ENCODE measurements at regions not wholly inside any gene's neighbourhood (a gene's known extent, or its start where the extent isn't known, plus 50 kb on each side); places are given as distances from the start of the nearest gene placed in this dataset.

GRCh38 chr2:129299756-129300155 lies 679.7 kb upstream of the RAB6C start:
- Histone ChIP-seq H3K4me3 (ENCODE audit: low read length) (no peak overlapping the region), H3K79me2 (ENCODE audit: low read length) (no peaks in the 10 kb centered on the region), H3K36me3 (replicated peaks; ENCODE audit: low read depth, low read length) (no peaks in the 10 kb centered on the region), H3K9ac (ENCODE audit: low read length) (no peak overlapping the region), H3K27me3 (ENCODE audit: low read depth, low read length) (no peaks in the 10 kb centered on the region; the same call in 1 of the 2 replicates), H2AFZ (ENCODE audit: low read depth, low read length) (no peak overlapping the region), H3K9me3 (ENCODE audit: insufficient read depth, low read length) (no peaks in the 10 kb centered on the region), H4K20me1 (ENCODE audit: insufficient read depth, low read length) (no peaks in the 10 kb centered on the region), H3K4me2 (ENCODE audit: low read length) (no peak overlapping the region), H3K4me1 (ENCODE audit: low read length) (no peaks in the 10 kb centered on the region), H3K27ac (ENCODE audit: low read length) (no peak overlapping the region)
- TF ChIP-seq EZH2phosphoT487 (IDR thresholded peaks at IDR 0.05; ENCODE audit: low read depth), result no peak
- TF ChIP-seq CTCF (IDR thresholded peaks at IDR 0.05; ENCODE audit: low read depth, low read length), result no peak

- H3K4me1 ChIP-seq (ENCODE audit: low read length), result no peaks in the 10 kb centered on the region
- H3K4me2 ChIP-seq (ENCODE audit: low read length), result no peak overlapping the region
- no peak overlapping the region for H2AFZ ChIP-seq (ENCODE audit: low read depth, low read length)
- H3K9me3 ChIP-seq (ENCODE audit: insufficient read depth, low read length), result no peaks in the 10 kb centered on the region
- H3K9ac ChIP-seq (ENCODE audit: low read length), result no peak overlapping the region
- H3K27me3 ChIP-seq (ENCODE audit: low read depth, low read length), result no peaks in the 10 kb centered on the region; the same call in 1 of the 2 replicates
- no peak overlapping the region for H3K4me3 ChIP-seq (ENCODE audit: low read length)
- no peak overlapping the region for H3K27ac ChIP-seq (ENCODE audit: low read length)
- TF ChIP-seq CTCF (IDR thresholded peaks at IDR 0.05; ENCODE audit: low read depth, low read length) (no peak), EZH2phosphoT487 (IDR thresholded peaks at IDR 0.05; ENCODE audit: low read depth) (no peak)
- H3K79me2 ChIP-seq (ENCODE audit: low read length), result no peaks in the 10 kb centered on the region
- H4K20me1 ChIP-seq (ENCODE audit: insufficient read depth, low read length), result no peaks in the 10 kb centered on the region
- H3K36me3 ChIP-seq (replicated peaks; ENCODE audit: low read depth, low read length), result no peaks in the 10 kb centered on the region
These were observed 679.0 kb upstream of the RAB6C start for GRCh38 chr2:129300456-129300855.

GRCh38 chr2:129301431-129301913 lies 678.0 kb upstream of the RAB6C start:
- no peak overlapping the region for H3K4me3 ChIP-seq (ENCODE audit: low read length)
- H3K27me3 ChIP-seq (ENCODE audit: low read depth, low read length), result no peaks in the 10 kb centered on the region; the same call in 1 of the 2 replicates
- H2AFZ ChIP-seq (ENCODE audit: low read depth, low read length), result no peak overlapping the region
- no peaks in the 10 kb centered on the region for H4K20me1 ChIP-seq (ENCODE audit: insufficient read depth, low read length)
- no peak overlapping the region for H3K27ac ChIP-seq (ENCODE audit: low read length)
- H3K4me1 ChIP-seq (ENCODE audit: low read length), result no peaks in the 10 kb centered on the region
- no peaks in the 10 kb centered on the region for H3K36me3 ChIP-seq (replicated peaks; ENCODE audit: low read depth, low read length)
- no peak for TF ChIP-seq CTCF (IDR thresholded peaks at IDR 0.05; ENCODE audit: low read depth, low read length)
- no peak for TF ChIP-seq EZH2phosphoT487 (IDR thresholded peaks at IDR 0.05; ENCODE audit: low read depth)
- H3K9me3 ChIP-seq (ENCODE audit: insufficient read depth, low read length), result no peaks in the 10 kb centered on the region
- H3K9ac ChIP-seq (ENCODE audit: low read length), result no peak overlapping the region
- no peak overlapping the region for H3K4me2 ChIP-seq (ENCODE audit: low read length)
- H3K79me2 ChIP-seq (ENCODE audit: low read length), result no peaks in the 10 kb centered on the region

DNA sequence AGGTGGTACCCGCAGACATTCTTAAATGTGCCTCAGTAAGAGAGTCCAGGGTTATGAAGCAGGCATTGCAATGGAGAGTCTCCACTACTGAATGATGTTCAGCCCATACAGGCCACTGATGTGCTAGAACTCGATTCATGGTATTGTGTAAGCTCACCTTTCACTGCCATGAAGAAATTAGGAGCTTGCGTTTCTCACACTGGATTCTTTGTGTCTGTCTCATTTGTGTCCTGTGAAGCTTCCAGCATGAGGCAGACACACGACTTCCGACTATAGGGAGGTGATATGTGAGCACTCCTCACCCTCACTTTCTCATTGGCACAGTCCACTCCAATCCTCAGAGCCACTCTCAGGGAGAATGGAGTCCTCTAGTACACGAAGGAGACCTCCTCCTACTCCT lies 677.4 kb upstream of the RAB6C start:
- H3K4me1 ChIP-seq (ENCODE audit: low read length), result no peaks in the 10 kb centered on the region
- no peak overlapping the region for H3K4me3 ChIP-seq (ENCODE audit: low read length)
- H3K9ac ChIP-seq (ENCODE audit: low read length), result no peak overlapping the region
- no peak overlapping the region for H3K4me2 ChIP-seq (ENCODE audit: low read length)
- H4K20me1 ChIP-seq (ENCODE audit: insufficient read depth, low read length), result no peaks in the 10 kb centered on the region
- H3K27ac ChIP-seq (ENCODE audit: low read length), result no peak overlapping the region
- TF ChIP-seq EZH2phosphoT487 (IDR thresholded peaks at IDR 0.05; ENCODE audit: low read depth) (no peak), CTCF (IDR thresholded peaks at IDR 0.05; ENCODE audit: low read depth, low read length) (no peak)
- no peaks in the 10 kb centered on the region; the same call in 1 of the 2 replicates for H3K27me3 ChIP-seq (ENCODE audit: low read depth, low read length)
- no peaks in the 10 kb centered on the region for H3K36me3 ChIP-seq (replicated peaks; ENCODE audit: low read depth, low read length)
- no peak overlapping the region for H2AFZ ChIP-seq (ENCODE audit: low read depth, low read length)
- no peaks in the 10 kb centered on the region for H3K9me3 ChIP-seq (ENCODE audit: insufficient read depth, low read length)
- H3K79me2 ChIP-seq (ENCODE audit: low read length), result no peaks in the 10 kb centered on the region
